Transverse colon (tissue), 4 donors: ENCODE measurements at regions not wholly inside any gene's neighbourhood (a gene's known extent, or its start where the extent isn't known, plus 50 kb on each side); places are given as distances from the start of the nearest gene placed in this dataset.

Source experiments
- CTCF ChIP-seq, 5 experiments: fragments of 200-600 bp in 3 of 5; fragments of 450-650 bp in 2 of 5; sonication (generic) in 3 of 5; IDR thresholded peaks; 1 replicate in 2 of 5; 2 replicates in 3 of 5; pipeline ENCODE4 v1.5.1; 2016 to 2017; ENCODE audit warnings: antibody characterized with exemption in 5 of 5, inconsistent platforms in 3 of 5, mild to moderate bottlenecking in 2 of 5, moderate library complexity in 1 of 5
- EP300 ChIP-seq: sonication (generic); formaldehyde crosslinking; IDR thresholded peaks from one replicate; pipeline ENCODE4 v1.6.1; 2017; ENCODE audit warnings: antibody characterized with exemption, low read depth
- POLR2A ChIP-seq: fragments of 450-650 bp; IDR thresholded peaks from one replicate; pipeline ENCODE4 v1.6.1; 2016; ENCODE audit warnings: antibody characterized with exemption, mild to moderate bottlenecking, moderate library complexity
- POLR2AphosphoS5 ChIP-seq, 3 donors: sonication (generic); formaldehyde crosslinking; IDR thresholded peaks; one replicate each; pipeline ENCODE4 v1.6.1; 2016; ENCODE audit warnings: antibody characterized with exemption in 3 of 3

GRCh38 chr4:100651499-100652175 is 133.8 kb upstream of the EMCN start:
- TF ChIP-seq POLR2A (no peak), CTCF (IDR thresholded peaks at IDR 0.05) (no peak), EP300 (no peak), POLR2AphosphoS5 (IDR thresholded peaks at IDR 0.05) (no peak)
